ENCODE measurements at regions not wholly inside any gene's neighbourhood (a gene's known extent, or its start where the extent isn't known, plus 50 kb on each side); places are given as distances from the start of the nearest gene placed in this dataset.

GRCh38 chr13:107516517-107516916 lies 698.8 kb downstream of the LIG4 start:
- TF ChIP-seq EZH2 (IDR thresholded peaks at IDR 0.05; ENCODE audit: low read length, unreplicated experiment) (no peak), CTCF (conservative IDR thresholded peaks at IDR 0.05; ENCODE audit: low read depth, low read length) (no peak), EZH2phosphoT487 (IDR thresholded peaks at IDR 0.05; ENCODE audit: borderline replicate concordance, low read length) (no peak)

Measured in PC-3 (cell line).